Left lung (tissue), 4 donors: ENCODE measurements at regions not wholly inside any gene's neighbourhood (a gene's known extent, or its start where the extent isn't known, plus 50 kb on each side); places are given as distances from the start of the nearest gene placed in this dataset.

Experiments used
- ATAC-seq: fragments of 200-7000 bp; cut with Tn5 transposase; one replicate; pipeline ENCODE4 v1.9.1; 2020; ENCODE audit warnings: moderate library complexity
- DNase-seq, 4 donors: peaks; one replicate each; pipeline ENCODE4 v3.0.0-alpha.2; 2013 to 2020
- H3K27ac ChIP-seq, 2 donors: fragments of 200-600 bp; sonication (generic) in 1 of 2; one replicate each; pipeline versions ENCODE4 v1.5.0 to v1.8.0; 2020 to 2021
- H3K27me3 ChIP-seq, 2 donors: fragments of 200-600 bp; sonication (generic) in 1 of 2; one replicate each; pipeline versions ENCODE4 v1.5.0 to v1.8.0; 2020 to 2021
- H3K36me3 ChIP-seq, 2 donors: fragments of 200-600 bp; sonication (generic) in 1 of 2; one replicate each; pipeline versions ENCODE4 v1.5.0 to v1.8.0; 2020 to 2021
- H3K4me1 ChIP-seq, 2 donors: fragments of 200-600 bp; one replicate each; pipeline ENCODE4 v1.8.0; 2021
- H3K4me3 ChIP-seq, 2 donors: fragments of 200-600 bp; sonication (generic) in 1 of 2; one replicate each; pipeline versions ENCODE4 v1.5.0 to v1.8.0; 2020 to 2021; ENCODE audit warnings: mild to moderate bottlenecking in 1 of 2
- H3K9me3 ChIP-seq, 2 donors: fragments of 200-600 bp; sonication (generic) in 1 of 2; one replicate each; pipeline versions ENCODE4 v1.5.0 to v1.8.0; 2020 to 2021
- CTCF ChIP-seq, 2 donors: fragments of 200-600 bp; sonication (generic) in 1 of 2; IDR thresholded peaks; one replicate each; pipeline versions ENCODE4 v1.5.0 to v1.8.0; 2021; ENCODE audit warnings: antibody characterized with exemption in 2 of 2
- intact Hi-C, 2 donors: fragments of 100-400 bp; cut with DNase I; formaldehyde crosslinking; loops; one replicate each; pipeline versions ENCODE4 v1.11.2 to v1.14.2; 2022
- donor health status: DM: no; HTN: yes; CAD: no.
- donor health status: DM: no; HTN: no; CAD: no.

- no peaks in the 10 kb centered on the region for H3K36me3 ChIP-seq
- ATAC-seq (no peak), DNase-seq (no peak)
- intact Hi-C loops: no loop called here
- H3K27ac ChIP-seq: no peak overlapping the region
- H3K9me3 ChIP-seq: no peaks in the 10 kb centered on the region
- H3K4me3 ChIP-seq: no peak overlapping the region
- TF ChIP-seq CTCF (IDR thresholded peaks at IDR 0.05): no peak
- no peaks in the 10 kb centered on the region for H3K4me1 ChIP-seq
- H3K27me3 ChIP-seq: no peaks in the 10 kb centered on the region
Measured at GRCh38 chr6:8659404-8660189, 224.3 kb upstream of the SLC35B3 start.

- intact Hi-C loops: no loop called here
Measured at GRCh38 chr6:8658416-8658815, 223.1 kb upstream of the SLC35B3 start.

GRCh38 chr6:8657522-8657921, 222.2 kb upstream of the SLC35B3 start:
- Histone ChIP-seq H3K27me3 (no peaks in the 10 kb centered on the region), H3K36me3 (no peaks in the 10 kb centered on the region), H3K27ac (no peak overlapping the region), H3K4me1 (no peaks in the 10 kb centered on the region), H3K4me3 (no peak overlapping the region), H3K9me3 (no peaks in the 10 kb centered on the region)
- DNase-seq: no peak
- no peak for TF ChIP-seq CTCF (IDR thresholded peaks at IDR 0.05)
- intact Hi-C loops: no loop called here
- no peak for ATAC-seq

More at GRCh38 chr6:8658416-8658815, 223.1 kb upstream of the SLC35B3 start:
- Histone ChIP-seq H3K4me1 (no peaks in the 10 kb centered on the region), H3K36me3 (no peaks in the 10 kb centered on the region), H3K27ac (no peak overlapping the region), H3K4me3 (no peak overlapping the region), H3K27me3 (no peaks in the 10 kb centered on the region), H3K9me3 (no peaks in the 10 kb centered on the region)
- ATAC-seq: no peak
- TF ChIP-seq CTCF (IDR thresholded peaks at IDR 0.05): no peak
- DNase-seq: no peak

GRCh38 chr6:8655670-8656454, 220.5 kb upstream of the SLC35B3 start:
- H3K36me3 ChIP-seq: no peaks in the 10 kb centered on the region
- H3K27me3 ChIP-seq: no peaks in the 10 kb centered on the region
- no peak overlapping the region for H3K4me3 ChIP-seq
- TF ChIP-seq CTCF (IDR thresholded peaks at IDR 0.05): no peak
- ATAC-seq: no peak
- H3K27ac ChIP-seq: no peak overlapping the region
- intact Hi-C loops: no loop called here
- DNase-seq: no peak
- H3K4me1 ChIP-seq: no peaks in the 10 kb centered on the region
- no peaks in the 10 kb centered on the region for H3K9me3 ChIP-seq

- DNase-seq (no peak), ATAC-seq (no peak)
- no peak for TF ChIP-seq CTCF (IDR thresholded peaks at IDR 0.05)
- Histone ChIP-seq H3K27ac (no peak overlapping the region), H3K4me3 (no peak overlapping the region), H3K4me1 (no peaks in the 10 kb centered on the region), H3K36me3 (no peaks in the 10 kb centered on the region), H3K27me3 (no peaks in the 10 kb centered on the region), H3K9me3 (no peaks in the 10 kb centered on the region)
- intact Hi-C loops: no loop called here
Measured at GRCh38 chr6:8652710-8653109, 217.4 kb upstream of the SLC35B3 start.
